Trophoblast cell (in vitro differentiated cells and primary cell): ENCODE measurements at regions not wholly inside any gene's neighbourhood (a gene's known extent, or its start where the extent isn't known, plus 50 kb on each side); places are given as distances from the start of the nearest gene placed in this dataset.

Experiments
- DNase-seq, 2 donors: peaks; one replicate each; pipeline ENCODE4 v3.0.0-alpha.2; 2016
- H2AFZ ChIP-seq: 2 replicates; pipeline ENCODE4 v1.6.1; 2013; ENCODE audit warnings: low read length, moderate library complexity, mild to moderate bottlenecking; ENCODE audit not compliant: insufficient read depth, poor library complexity
- H2AK5ac ChIP-seq: 2 replicates; pipeline ENCODE4 v1.6.1; 2013; ENCODE audit warnings: mild to moderate bottlenecking, low read length
- H2BK120ac ChIP-seq: 2 replicates; pipeline ENCODE4 v1.6.1; 2013; ENCODE audit warnings: low read length, mild to moderate bottlenecking, moderate library complexity; ENCODE audit not compliant: insufficient read depth, poor library complexity
- H2BK12ac ChIP-seq: 2 replicates; pipeline ENCODE4 v1.6.1; 2013; ENCODE audit warnings: mild to moderate bottlenecking, low read length, moderate library complexity
- H2BK5ac ChIP-seq: 2 replicates; pipeline ENCODE4 v1.6.1; 2013; ENCODE audit warnings: low read length, low read depth, moderate library complexity, mild to moderate bottlenecking; ENCODE audit not compliant: poor library complexity
- H3K14ac ChIP-seq: 2 replicates; pipeline ENCODE4 v1.6.1; 2013; ENCODE audit warnings: mild to moderate bottlenecking, low read length
- H3K18ac ChIP-seq: 2 replicates; pipeline ENCODE4 v1.6.1; 2013; ENCODE audit warnings: mild to moderate bottlenecking, low read length
- H3K23ac ChIP-seq: 2 replicates; pipeline ENCODE4 v1.6.1; 2013; ENCODE audit warnings: low read length
- H3K27ac ChIP-seq: 2 replicates; pipeline ENCODE4 v1.5.1; 2013; ENCODE audit warnings: low read depth, mild to moderate bottlenecking, inconsistent platforms, low read length, moderate library complexity
- H3K27me3 ChIP-seq: 2 replicates; pipeline ENCODE4 v1.6.1; 2013; ENCODE audit warnings: inconsistent platforms, mild to moderate bottlenecking, low read length, moderate library complexity; ENCODE audit not compliant: insufficient read depth
- H3K36me3 ChIP-seq, 2 experiments: 1 replicate in 1 of 2; 2 replicates in 1 of 2; pipeline ENCODE4 v1.6.1; 2013; ENCODE audit warnings: low read length in 2 of 2, mild to moderate bottlenecking in 2 of 2, moderate library complexity in 1 of 2; ENCODE audit not compliant: insufficient read depth in 2 of 2, control insufficient read depth in 1 of 2
- H3K4ac ChIP-seq: 2 replicates; pipeline ENCODE4 v1.6.1; 2013; ENCODE audit warnings: low read depth, mild to moderate bottlenecking, low read length, moderate library complexity
- H3K4me1 ChIP-seq, 2 experiments: 1 replicate in 1 of 2; 2 replicates in 1 of 2; pipeline ENCODE4 v1.6.1; 2013; ENCODE audit warnings: low read length in 2 of 2, mild to moderate bottlenecking in 2 of 2, moderate library complexity in 1 of 2; ENCODE audit not compliant: insufficient read depth in 2 of 2, control insufficient read depth in 1 of 2
- H3K4me2 ChIP-seq: 2 replicates; pipeline ENCODE4 v1.6.1; 2013; ENCODE audit warnings: inconsistent platforms, mild to moderate bottlenecking, low read length, moderate library complexity
- H3K4me3 ChIP-seq: 2 replicates; pipeline ENCODE4 v1.5.1; 2013; ENCODE audit warnings: mild to moderate bottlenecking, low read depth, low read length, inconsistent platforms
- H3K79me1 ChIP-seq: one replicate; pipeline ENCODE4 v1.6.1; 2013; ENCODE audit warnings: low read length
- H3K79me2 ChIP-seq: 2 replicates; pipeline ENCODE4 v1.6.1; 2013; ENCODE audit warnings: low read length, mild to moderate bottlenecking; ENCODE audit not compliant: control insufficient read depth, insufficient read depth, poor library complexity
- H3K9ac ChIP-seq: 2 replicates; pipeline ENCODE4 v1.6.1; 2013; ENCODE audit warnings: mild to moderate bottlenecking, low read length
- H3K9me3 ChIP-seq: 2 replicates; pipeline ENCODE4 v1.6.1; 2013; ENCODE audit warnings: low read depth, mild to moderate bottlenecking, control low read depth, inconsistent platforms, low read length; ENCODE audit not compliant: insufficient read depth
- H4K12ac ChIP-seq: 2 replicates; pipeline ENCODE4 v1.6.1; 2013; ENCODE audit warnings: low read depth, mild to moderate bottlenecking, low read length, moderate library complexity
- H4K8ac ChIP-seq: 2 replicates; pipeline ENCODE4 v1.6.1; 2013; ENCODE audit warnings: low read depth, mild to moderate bottlenecking, low read length, moderate library complexity
- H4K91ac ChIP-seq: one replicate; pipeline ENCODE4 v1.6.1; 2013; ENCODE audit warnings: low read depth, mild to moderate bottlenecking, low read length, moderate library complexity
- WGBS: extraction: QIAGEN DNeasy Blood & Tissue Kit; methylation state at CpG from one replicate; pipeline ENCODE4 v1.1.7; 2013; ENCODE audit warnings: missing lambda C conversion rate; ENCODE audit not compliant: insufficient read length, insufficient coverage; ENCODE audit errors: extremely low coverage; 5-methylcytosine and 5-hydroxymethylcytosine counted together

DNA sequence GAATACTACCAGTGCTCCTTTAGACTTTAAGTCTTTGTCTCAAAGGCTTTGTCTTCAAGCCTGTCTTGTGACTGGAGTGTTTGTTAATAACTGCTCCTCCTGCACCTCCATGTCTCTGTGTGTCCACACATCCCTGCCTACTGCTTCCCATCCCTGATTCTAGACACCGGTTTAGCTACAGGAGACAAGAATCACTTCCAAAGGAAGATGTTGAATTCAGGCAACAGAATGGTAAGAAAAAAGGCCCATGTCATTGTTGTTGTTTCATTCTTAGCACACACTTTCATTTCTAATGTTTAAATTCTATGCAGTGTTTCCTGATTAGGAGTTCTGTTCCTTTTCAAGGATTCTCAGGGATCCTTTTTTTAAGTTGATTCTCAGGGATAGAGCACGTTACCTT, 293.6 kb upstream of the STXBP5 start:
- Histone ChIP-seq H2BK5ac (no peak overlapping the region), H3K4ac (no peak overlapping the region), H4K91ac (no peak overlapping the region), H3K4me1 (peaks cover 14 to 19% of the 10 kb centered on the region in 2 experiments), H3K9me3 (no peaks in the 10 kb centered on the region), H2BK120ac (no peak overlapping the region), H3K79me2 (peaks cover 2% of the 10 kb centered on the region), H4K8ac (no peak overlapping the region), H3K18ac (no peak overlapping the region), H3K4me3 (no peak overlapping the region), H3K36me3 (no peaks in the 10 kb centered on the region), H3K27ac (no peak overlapping the region), H2AFZ (no peak overlapping the region), H4K12ac (no peak overlapping the region), H3K4me2 (no peak overlapping the region), H2BK12ac (no peak overlapping the region), H3K27me3 (no peaks in the 10 kb centered on the region), H3K23ac (no peak overlapping the region), H3K9ac (no peak overlapping the region), H3K79me1 (peaks cover 18% of the 10 kb centered on the region), H2AK5ac (no peak overlapping the region), H3K14ac (no peak overlapping the region)
- DNase-seq = no peak
- no CpG with 5 or more reads among the region's 2 CpGs for WGBS

DNA sequence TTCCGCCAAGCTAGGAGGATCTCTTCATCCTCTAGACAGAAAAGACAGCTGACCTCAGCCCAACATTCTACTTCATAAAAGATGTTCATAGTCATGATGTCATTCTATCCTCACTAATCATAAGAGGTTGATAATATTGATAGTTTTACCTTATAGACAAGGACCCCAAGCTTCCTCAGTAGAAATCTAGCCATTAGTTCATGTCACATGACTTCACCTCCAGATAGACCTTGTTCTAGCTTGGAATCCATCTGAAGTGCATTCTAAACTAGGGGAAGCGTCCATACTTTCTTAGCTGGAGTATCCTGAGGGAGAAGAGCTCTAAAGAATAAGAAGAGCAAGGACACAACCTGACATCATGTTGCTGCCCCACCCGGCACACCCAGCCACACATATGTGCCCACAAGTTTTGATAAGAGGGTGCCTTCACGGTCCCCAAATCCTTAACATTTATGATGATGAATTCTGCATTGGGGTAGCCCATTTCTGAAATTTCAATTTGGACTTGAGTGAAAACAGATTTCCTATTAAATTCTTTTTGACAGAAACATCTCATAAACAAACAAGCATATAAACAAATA, 292.5 kb upstream of the STXBP5 start:
- Histone ChIP-seq H3K79me2 (peaks cover 2% of the 10 kb centered on the region), H4K8ac (no peak overlapping the region), H2BK120ac (no peak overlapping the region), H3K4me3 (no peak overlapping the region), H2AK5ac (peak overlapping the region; percentile 53), H3K9me3 (no peaks in the 10 kb centered on the region), H3K18ac (no peak overlapping the region), H4K91ac (peak overlapping the region; percentile 57), H3K14ac (no peak overlapping the region), H2BK12ac (peak overlapping the region; percentile 65), H4K12ac (no peak overlapping the region), H3K79me1 (peaks cover 22% of the 10 kb centered on the region), H2BK5ac (no peak overlapping the region), H2AFZ (no peak overlapping the region), H3K4me2 (no peak overlapping the region), H3K4ac (no peak overlapping the region), H3K9ac (no peak overlapping the region), H3K27me3 (no peaks in the 10 kb centered on the region), H3K4me1 (peaks cover 13 to 17% of the 10 kb centered on the region in 2 experiments), H3K36me3 (no peaks in the 10 kb centered on the region), H3K23ac (no peak overlapping the region), H3K27ac (no peak overlapping the region)
- DNase-seq = no peak
- WGBS = no CpG with 5 or more reads among the region's 4 CpGs

GRCh38 chr6:146912730-146913685, 291.2 kb upstream of the STXBP5 start:
- Histone ChIP-seq H3K9me3 (no peaks in the 10 kb centered on the region), H4K91ac (peak overlapping the region; percentile 68)
- WGBS = no CpG with 5 or more reads among the region's 7 CpGs

DNA sequence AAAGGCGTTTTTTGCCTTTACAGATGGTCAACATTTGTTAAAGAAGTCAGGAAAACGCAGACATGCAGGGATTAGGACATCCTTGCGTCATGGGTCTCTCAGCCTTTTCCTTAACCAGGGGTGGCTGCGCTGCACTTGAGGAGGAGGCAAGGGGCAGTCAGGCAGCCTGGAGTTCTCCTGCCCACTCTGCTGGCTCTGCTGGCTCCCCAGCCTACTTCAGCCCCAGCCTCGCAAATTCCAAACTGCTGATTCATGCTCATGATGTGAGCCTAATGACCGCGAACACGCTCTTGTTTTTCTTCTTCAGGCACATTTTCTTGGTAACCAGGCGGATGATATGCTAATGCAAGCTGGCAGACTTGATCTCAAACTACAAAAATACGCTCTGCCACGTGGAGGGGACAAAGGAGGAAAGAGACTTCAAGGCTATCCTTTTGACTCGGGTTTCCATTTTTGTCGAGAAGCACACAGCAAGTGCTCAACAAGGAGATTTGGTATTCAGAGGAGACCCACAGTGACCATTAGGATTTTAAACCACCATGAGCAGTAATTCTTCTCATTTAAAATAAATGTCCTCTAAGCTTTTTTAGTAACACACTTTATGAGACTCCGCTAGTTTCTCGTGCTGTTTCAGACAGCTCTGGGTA, 290.3 kb upstream of the STXBP5 start:
- WGBS = no CpG with 5 or more reads among the region's 15 CpGs
- H2BK5ac ChIP-seq = peak overlapping the region; percentile 99
- no peak overlapping the region for H2AFZ ChIP-seq
- peak overlapping the region; percentile 52 for H3K4me2 ChIP-seq
- no peaks in the 10 kb centered on the region for H3K36me3 ChIP-seq
- no peak overlapping the region for H3K9ac ChIP-seq
- H3K4me1 ChIP-seq = peaks cover 13 to 17% of the 10 kb centered on the region in 2 experiments
- H3K18ac ChIP-seq = no peak overlapping the region
- H3K79me1 ChIP-seq = peaks cover 22% of the 10 kb centered on the region
- H4K12ac ChIP-seq = peak overlapping the region; percentile 39
- H4K91ac ChIP-seq = peak overlapping the region; percentile 97
- no peak overlapping the region for H3K23ac ChIP-seq
- H3K4ac ChIP-seq = no peak overlapping the region
- H4K8ac ChIP-seq = peak overlapping the region; percentile 75
- no peaks in the 10 kb centered on the region for H3K9me3 ChIP-seq
- peak overlapping the region; percentile 99 for H3K27ac ChIP-seq
- H2BK12ac ChIP-seq = peak overlapping the region; percentile 99
- H2AK5ac ChIP-seq = peak overlapping the region; percentile 28
- peak overlapping the region; percentile 98 for H2BK120ac ChIP-seq
- H3K14ac ChIP-seq = peak overlapping the region; percentile 88
- no peak overlapping the region for H3K4me3 ChIP-seq
- H3K27me3 ChIP-seq = no peaks in the 10 kb centered on the region
- H3K79me2 ChIP-seq = peaks cover 2% of the 10 kb centered on the region
- peak; percentile 94 to 98 for DNase-seq

More at GRCh38 chr6:146912730-146913685, 291.2 kb upstream of the STXBP5 start:
- Histone ChIP-seq H3K9ac (no peak overlapping the region), H3K4me1 (peaks cover 13 to 17% of the 10 kb centered on the region in 2 experiments), H3K4ac (no peak overlapping the region), H3K4me3 (no peak overlapping the region), H3K79me2 (peaks cover 2% of the 10 kb centered on the region), H3K4me2 (no peak overlapping the region), H2AK5ac (no peak overlapping the region), H3K27me3 (no peaks in the 10 kb centered on the region), H2BK120ac (peak overlapping the region; percentile 49), H4K8ac (peak overlapping the region; percentile 18), H3K18ac (peak overlapping the region; percentile 17), H3K14ac (peak overlapping the region; percentile 69), H2AFZ (no peak overlapping the region), H3K79me1 (peaks cover 22% of the 10 kb centered on the region), H3K36me3 (no peaks in the 10 kb centered on the region), H2BK12ac (peak overlapping the region; percentile 37), H3K27ac (peak overlapping the region; percentile 28), H4K12ac (no peak overlapping the region), H3K23ac (no peak overlapping the region), H2BK5ac (peak overlapping the region; percentile 18)
- DNase-seq = no peak
